ENCODE measurements at regions not wholly inside any gene's neighbourhood (a gene's known extent, or its start where the extent isn't known, plus 50 kb on each side); places are given as distances from the start of the nearest gene placed in this dataset.

- no peak for TF ChIP-seq CTCF (conservative IDR thresholded peaks at IDR 0.05)
- TF ChIP-seq ZFX (IDR thresholded peaks at IDR 0.05) = no peak
These were observed 1830.1 kb upstream of the NUDT12 start for GRCh38 chr5:105392710-105393149.
